H9 (cell line): ENCODE measurements at regions not wholly inside any gene's neighbourhood (a gene's known extent, or its start where the extent isn't known, plus 50 kb on each side); places are given as distances from the start of the nearest gene placed in this dataset.

Experiments used
- DNase-seq: peaks from one replicate; pipeline ENCODE4 v3.0.0-alpha.2; 2017
- H2AFZ ChIP-seq: one replicate; pipeline ENCODE4 v1.6.1; 2013; ENCODE audit warnings: mild to moderate bottlenecking, low read length, control low read depth, moderate library complexity
- H2AK5ac ChIP-seq: 2 replicates; pipeline ENCODE4 v1.6.1; 2013; ENCODE audit warnings: low read length, control low read depth, mixed read lengths; ENCODE audit not compliant: insufficient read length
- H2BK120ac ChIP-seq: one replicate; pipeline ENCODE4 v1.6.1; 2013; ENCODE audit warnings: low read depth, mild to moderate bottlenecking, low read length, control low read depth, inconsistent platforms; ENCODE audit not compliant: poor library complexity, severe bottlenecking
- H2BK12ac ChIP-seq: 2 replicates; pipeline ENCODE4 v1.6.1; 2013; ENCODE audit warnings: low read length, control low read depth, mixed read lengths, low read depth; ENCODE audit not compliant: insufficient read length
- H2BK15ac ChIP-seq: 2 replicates; pipeline ENCODE4 v1.6.1; 2013; ENCODE audit warnings: low read depth, low read length, control low read depth
- H2BK20ac ChIP-seq: one replicate; pipeline ENCODE4 v1.6.1; 2013; ENCODE audit warnings: low read depth, mild to moderate bottlenecking, low read length, control low read depth, inconsistent platforms; ENCODE audit not compliant: poor library complexity, severe bottlenecking
- H2BK5ac ChIP-seq: 2 replicates; pipeline ENCODE4 v1.6.1; 2013; ENCODE audit warnings: low read length, control low read depth, mixed read lengths; ENCODE audit not compliant: insufficient read length
- H3K14ac ChIP-seq: 2 replicates; pipeline ENCODE4 v1.6.1; 2013; ENCODE audit warnings: low read length, control low read depth; ENCODE audit not compliant: insufficient read depth
- H3K18ac ChIP-seq: 2 replicates; pipeline ENCODE4 v1.6.1; 2013; ENCODE audit warnings: low read depth, mild to moderate bottlenecking, mixed read lengths, low read length, control low read depth; ENCODE audit not compliant: insufficient read length
- H3K23ac ChIP-seq: 2 replicates; pipeline ENCODE4 v1.6.1; 2013; ENCODE audit warnings: low read length, control low read depth, mixed read lengths, low read depth; ENCODE audit not compliant: insufficient read length
- H3K23me2 ChIP-seq: 2 replicates; pipeline ENCODE4 v1.6.1; 2013; ENCODE audit warnings: low read depth, mild to moderate bottlenecking, mixed read lengths, low read length, control low read depth; ENCODE audit not compliant: insufficient read length, poor library complexity, severe bottlenecking
- H3K27ac ChIP-seq: 2 replicates; pipeline ENCODE4 v1.5.1; 2013; ENCODE audit warnings: low read length, control low read depth, mixed read lengths, low read depth; ENCODE audit not compliant: insufficient read length
- H3K27me3 ChIP-seq: 2 replicates; pipeline ENCODE4 v1.6.1; 2013; ENCODE audit warnings: low read length, control low read depth, inconsistent platforms; ENCODE audit not compliant: insufficient read depth
- H3K4ac ChIP-seq: 2 replicates; pipeline ENCODE4 v1.6.1; 2013; ENCODE audit warnings: low read depth, mild to moderate bottlenecking, control low read depth, inconsistent platforms, low read length, moderate library complexity
- H3K4me1 ChIP-seq: 2 replicates; pipeline ENCODE4 v1.6.1; 2013; ENCODE audit warnings: low read length, control low read depth, inconsistent platforms; ENCODE audit not compliant: insufficient read depth
- H3K4me2 ChIP-seq: 2 replicates; pipeline ENCODE4 v1.6.1; 2013; ENCODE audit warnings: low read length, control low read depth, mixed read lengths; ENCODE audit not compliant: insufficient read length, insufficient read depth
- H3K56ac ChIP-seq: 2 replicates; pipeline ENCODE4 v1.6.1; 2013; ENCODE audit warnings: low read depth, mild to moderate bottlenecking, mixed read lengths, low read length, control low read depth; ENCODE audit not compliant: insufficient read length
- H3K79me1 ChIP-seq: 2 replicates; pipeline ENCODE4 v1.6.1; 2013; ENCODE audit warnings: low read depth, mild to moderate bottlenecking, moderate library complexity, low read length, control low read depth, inconsistent platforms; ENCODE audit not compliant: insufficient read depth, poor library complexity, severe bottlenecking
- H3K79me2 ChIP-seq: 2 replicates; pipeline ENCODE4 v1.6.1; 2013; ENCODE audit warnings: low read length, control low read depth, inconsistent platforms; ENCODE audit not compliant: insufficient read depth
- H3K9ac ChIP-seq: 2 replicates; pipeline ENCODE4 v1.6.1; 2013; ENCODE audit warnings: low read length, control low read depth, mixed read lengths; ENCODE audit not compliant: insufficient read length; ENCODE audit errors: extremely low read depth
- H3K9me3 ChIP-seq: one replicate; pipeline ENCODE4 v1.6.1; 2013; ENCODE audit warnings: low read depth, low read length, inconsistent platforms; ENCODE audit not compliant: control insufficient read depth
- H3T11ph ChIP-seq: one replicate; pipeline ENCODE4 v1.6.1; 2013; ENCODE audit warnings: mild to moderate bottlenecking, low read length, control low read depth, inconsistent platforms
- H4K20me1 ChIP-seq: one replicate; pipeline ENCODE4 v1.6.1; 2013; ENCODE audit not compliant: control insufficient read depth, insufficient read length, insufficient read depth
- H4K5ac ChIP-seq: 2 replicates; pipeline ENCODE4 v1.6.1; 2013; ENCODE audit warnings: low read depth, mild to moderate bottlenecking, mixed read lengths, low read length, control low read depth; ENCODE audit not compliant: insufficient read length
- H4K8ac ChIP-seq: replicated peaks from 2 replicates; pipeline ENCODE4 v1.6.1; 2013; ENCODE audit warnings: low read length, control low read depth, mixed read lengths, low read depth; ENCODE audit not compliant: insufficient read length
- H4K91ac ChIP-seq: 2 replicates; pipeline ENCODE4 v1.6.1; 2013; ENCODE audit warnings: low read depth, mild to moderate bottlenecking, moderate library complexity, mixed read lengths, low read length, control low read depth; ENCODE audit not compliant: insufficient read length
- H3K27ac Mint-ChIP-seq, 3 experiments: 2 replicates in 2 of 3; 3 replicates in 1 of 3; pipeline ENCODE4 v1.8.0; 2020 to 2021; ENCODE audit warnings: mixed read lengths in 3 of 3, mild to moderate bottlenecking in 1 of 3, moderate library complexity in 1 of 3
- H3K27me3 Mint-ChIP-seq: 2 replicates; pipeline ENCODE4 v1.8.0; 2021; ENCODE audit warnings: low read depth, mild to moderate bottlenecking, moderate library complexity, mixed read lengths
- H3K36me3 Mint-ChIP-seq, 3 experiments: 2 replicates in 2 of 3; 3 replicates in 1 of 3; pipeline ENCODE4 v1.8.0; 2020 to 2021; ENCODE audit warnings: low read depth in 3 of 3, mixed read lengths in 3 of 3; ENCODE audit not compliant: insufficient read depth in 1 of 3
- H3K4me1 Mint-ChIP-seq, 2 experiments: 2 replicates each; pipeline ENCODE4 v1.8.0; 2020; ENCODE audit warnings: mixed read lengths in 2 of 2
- H3K4me3 Mint-ChIP-seq, 2 experiments: 2 replicates in 1 of 2; 3 replicates in 1 of 2; pipeline ENCODE4 v1.8.0; 2020 to 2021; ENCODE audit warnings: mild to moderate bottlenecking in 2 of 2, mixed read lengths in 2 of 2, moderate library complexity in 1 of 2
- H3K9me3 Mint-ChIP-seq, 2 experiments: 2 replicates in 1 of 2; 3 replicates in 1 of 2; pipeline ENCODE4 v1.8.0; 2020; ENCODE audit warnings: mild to moderate bottlenecking in 2 of 2, mixed read lengths in 2 of 2, moderate library complexity in 1 of 2
- WGBS: extraction: QIAGEN DNeasy Blood & Tissue Kit; methylation state at CpG from one replicate; pipeline ENCODE4 v1.1.7; 2013; ENCODE audit warnings: missing lambda C conversion rate, low lambda C conversion rate, mixed read lengths; ENCODE audit not compliant: insufficient read length; ENCODE audit errors: extremely low coverage; 5-methylcytosine and 5-hydroxymethylcytosine counted together
- TF ChIP-seq, protein P1 (sequence below): fragments of 200-600 bp; sonication (generic); conservative IDR thresholded peaks from 3 replicates; pipeline ENCODE4 v1.8.0; 2021; ENCODE audit warnings: antibody characterized with exemption, mild to moderate bottlenecking

DNA sequence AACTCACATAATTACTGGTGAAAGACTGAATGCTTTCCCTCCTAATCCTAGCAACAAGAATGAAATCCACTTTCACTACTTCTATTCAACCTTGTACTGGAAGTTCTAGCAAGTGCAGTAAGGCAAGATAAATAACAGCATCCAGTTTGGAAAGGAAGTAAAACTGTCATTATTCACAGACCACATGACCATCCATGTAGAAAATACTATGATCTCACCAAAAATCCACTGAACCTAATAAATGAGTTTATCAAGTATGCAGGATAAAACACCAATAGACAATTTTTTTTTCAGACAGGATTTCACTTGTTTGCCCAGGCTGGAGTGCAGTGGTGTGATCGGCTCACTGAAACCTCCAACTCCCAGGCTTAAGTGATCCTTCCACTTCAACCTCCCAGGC lies 117.7 kb downstream of the TMEM167A start:
- Mint-ChIP-seq H3K36me3 (peaks cover 2 to 19% (median 7%) of the 10 kb centered on the region in 3 experiments), H3K27me3 (no peaks in the 10 kb centered on the region), H3K27ac (no peak overlapping the region), H3K9me3 (peaks cover 13 to 19% of the 10 kb centered on the region in 2 experiments), H3K4me1 (peaks cover 12 to 17% of the 10 kb centered on the region in 2 experiments), H3K4me3 (no peak overlapping the region)
- Histone ChIP-seq H3K27me3 (no peaks in the 10 kb centered on the region), H4K20me1 (no peaks in the 10 kb centered on the region), H2BK120ac (no peak overlapping the region), H2BK15ac (no peak overlapping the region), H3K79me1 (no peaks in the 10 kb centered on the region), H3K9ac (no peak overlapping the region), H3K79me2 (no peaks in the 10 kb centered on the region), H3K23ac (no peak overlapping the region), H3K18ac (no peak overlapping the region), H3K9me3 (no peaks in the 10 kb centered on the region), H3K4me2 (no peak overlapping the region), H2AFZ (no peak overlapping the region), H3K14ac (no peak overlapping the region), H2AK5ac (no peak overlapping the region), H4K5ac (no peak overlapping the region), H4K8ac (no peak overlapping the region), H3K4me1 (0 out of 2 replicates have a peak, but pooled peaks cover 2% of the 10 kb centered on the region), H2BK5ac (no peak overlapping the region), H3K23me2 (no peaks in the 10 kb centered on the region), H3T11ph (no peak overlapping the region), H3K56ac (no peak overlapping the region), H2BK20ac (no peak overlapping the region), H3K27ac (no peak overlapping the region), H2BK12ac (no peak overlapping the region), H4K91ac (no peak overlapping the region), H3K4ac (no peak overlapping the region)
- no peak for DNase-seq
- no CpG with 5 or more reads among the region's 1 CpG for WGBS
- TF ChIP-seq, protein P1, sequence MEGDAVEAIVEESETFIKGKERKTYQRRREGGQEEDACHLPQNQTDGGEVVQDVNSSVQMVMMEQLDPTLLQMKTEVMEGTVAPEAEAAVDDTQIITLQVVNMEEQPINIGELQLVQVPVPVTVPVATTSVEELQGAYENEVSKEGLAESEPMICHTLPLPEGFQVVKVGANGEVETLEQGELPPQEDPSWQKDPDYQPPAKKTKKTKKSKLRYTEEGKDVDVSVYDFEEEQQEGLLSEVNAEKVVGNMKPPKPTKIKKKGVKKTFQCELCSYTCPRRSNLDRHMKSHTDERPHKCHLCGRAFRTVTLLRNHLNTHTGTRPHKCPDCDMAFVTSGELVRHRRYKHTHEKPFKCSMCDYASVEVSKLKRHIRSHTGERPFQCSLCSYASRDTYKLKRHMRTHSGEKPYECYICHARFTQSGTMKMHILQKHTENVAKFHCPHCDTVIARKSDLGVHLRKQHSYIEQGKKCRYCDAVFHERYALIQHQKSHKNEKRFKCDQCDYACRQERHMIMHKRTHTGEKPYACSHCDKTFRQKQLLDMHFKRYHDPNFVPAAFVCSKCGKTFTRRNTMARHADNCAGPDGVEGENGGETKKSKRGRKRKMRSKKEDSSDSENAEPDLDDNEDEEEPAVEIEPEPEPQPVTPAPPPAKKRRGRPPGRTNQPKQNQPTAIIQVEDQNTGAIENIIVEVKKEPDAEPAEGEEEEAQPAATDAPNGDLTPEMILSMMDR = no peak
